GM20000 (cell line): ENCODE measurements at regions not wholly inside any gene's neighbourhood (a gene's known extent, or its start where the extent isn't known, plus 50 kb on each side); places are given as distances from the start of the nearest gene placed in this dataset.
A peak's percentile ranks its signal among the peaks of the same experiment; 100 is the strongest.

Experiments
- DNase-seq: peaks from one replicate; pipeline ENCODE4 v3.0.0; 2012; ENCODE audit warnings: low spot score
- TF ChIP-seq, protein P1 (sequence below): IDR thresholded peaks from 2 replicates; pipeline ENCODE4 v1.5.1; 2012; ENCODE audit warnings: mild to moderate bottlenecking, control low read depth; ENCODE audit errors: extremely low read depth, missing control alignments

- TF ChIP-seq, protein P1, sequence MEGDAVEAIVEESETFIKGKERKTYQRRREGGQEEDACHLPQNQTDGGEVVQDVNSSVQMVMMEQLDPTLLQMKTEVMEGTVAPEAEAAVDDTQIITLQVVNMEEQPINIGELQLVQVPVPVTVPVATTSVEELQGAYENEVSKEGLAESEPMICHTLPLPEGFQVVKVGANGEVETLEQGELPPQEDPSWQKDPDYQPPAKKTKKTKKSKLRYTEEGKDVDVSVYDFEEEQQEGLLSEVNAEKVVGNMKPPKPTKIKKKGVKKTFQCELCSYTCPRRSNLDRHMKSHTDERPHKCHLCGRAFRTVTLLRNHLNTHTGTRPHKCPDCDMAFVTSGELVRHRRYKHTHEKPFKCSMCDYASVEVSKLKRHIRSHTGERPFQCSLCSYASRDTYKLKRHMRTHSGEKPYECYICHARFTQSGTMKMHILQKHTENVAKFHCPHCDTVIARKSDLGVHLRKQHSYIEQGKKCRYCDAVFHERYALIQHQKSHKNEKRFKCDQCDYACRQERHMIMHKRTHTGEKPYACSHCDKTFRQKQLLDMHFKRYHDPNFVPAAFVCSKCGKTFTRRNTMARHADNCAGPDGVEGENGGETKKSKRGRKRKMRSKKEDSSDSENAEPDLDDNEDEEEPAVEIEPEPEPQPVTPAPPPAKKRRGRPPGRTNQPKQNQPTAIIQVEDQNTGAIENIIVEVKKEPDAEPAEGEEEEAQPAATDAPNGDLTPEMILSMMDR, result no peak
- no peak for DNase-seq
Observed at GRCh38 chr9:89732295-89732938, 127.6 kb downstream of the GADD45G start.

GRCh38 chr9:89732939-89733324 lies 128.1 kb downstream of the GADD45G start:
- TF ChIP-seq, protein P1, result no peak
- no peak for DNase-seq

DNA sequence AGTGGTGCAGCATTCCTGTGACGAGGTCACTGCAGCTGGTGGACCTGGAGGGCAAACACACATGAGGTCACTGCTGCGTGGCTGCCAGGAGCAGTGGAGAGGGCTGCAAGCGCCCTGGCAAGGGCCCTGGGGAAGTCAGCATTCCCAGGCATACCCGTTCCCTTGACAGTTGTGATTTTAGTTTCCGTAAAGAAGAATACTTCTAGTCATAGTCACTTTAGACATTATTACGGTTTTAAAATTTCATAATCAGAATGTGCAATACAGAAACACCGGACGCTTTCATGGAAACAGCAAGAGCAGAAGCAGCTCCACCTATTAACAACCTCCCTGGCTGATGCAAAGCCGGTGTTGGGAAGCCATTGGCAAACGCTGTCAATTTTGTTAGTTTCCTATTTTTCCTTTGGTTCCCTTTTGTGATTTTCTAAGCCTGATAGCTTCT lies 129.8 kb downstream of the GADD45G start:
- DNase-seq, result no peak
- TF ChIP-seq, protein P1, result no peak

DNA sequence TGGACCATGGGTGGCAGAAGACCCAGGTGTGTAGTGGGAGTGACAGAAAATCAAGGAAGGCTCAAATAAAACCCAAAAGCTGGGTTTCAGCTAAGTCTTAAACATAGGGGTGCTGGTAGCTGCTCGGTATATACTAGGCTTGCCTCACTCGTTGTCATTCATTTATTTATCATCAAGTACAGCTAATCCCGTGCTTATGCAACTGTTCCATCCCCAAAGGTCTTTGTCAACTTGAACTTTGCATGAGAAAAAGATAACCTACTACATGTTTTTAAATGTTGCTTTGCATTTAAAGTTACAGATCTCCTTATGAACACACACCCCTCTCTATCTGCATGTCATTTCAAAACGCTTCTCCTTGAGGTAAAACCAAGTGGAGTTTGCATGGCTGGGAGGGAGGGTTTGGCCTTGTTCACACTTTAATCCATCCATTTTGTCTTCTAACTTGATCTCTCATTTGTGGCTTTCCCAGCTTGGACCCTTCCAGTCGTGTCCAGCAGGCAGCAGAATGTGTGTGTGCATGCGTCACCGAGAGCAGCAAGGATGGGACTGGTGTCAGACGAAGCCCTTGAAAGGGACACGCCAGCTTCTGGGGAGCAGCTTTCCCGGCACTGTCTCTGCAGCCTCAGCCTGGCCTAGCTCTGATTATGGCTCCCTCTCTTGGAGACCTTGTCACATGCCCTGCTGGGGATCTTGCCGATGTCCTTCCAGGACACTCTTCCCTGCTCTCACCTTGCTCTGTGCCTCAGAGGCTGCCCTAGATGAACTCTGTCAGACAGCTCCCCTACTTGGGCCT lies 133.5 kb downstream of the GADD45G start:
- TF ChIP-seq, protein P1, result no peak
- DNase-seq, result no peak

GRCh38 chr9:89739511-89739910 lies 134.7 kb downstream of the GADD45G start:
- TF ChIP-seq, protein P1, result no peak
- peak; percentile 48 for DNase-seq

GRCh38 chr9:89739916-89740315 lies 135.1 kb downstream of the GADD45G start:
- TF ChIP-seq, protein P1, result no peak
- no peak for DNase-seq

- TF ChIP-seq, protein P1, result no peak
- peak; percentile 58 for DNase-seq
Observed at GRCh38 chr9:89740722-89741121, 135.9 kb downstream of the GADD45G start.
